K562 (cell line): ENCODE measurements at regions not wholly inside any gene's neighbourhood (a gene's known extent, or its start where the extent isn't known, plus 50 kb on each side); places are given as distances from the start of the nearest gene placed in this dataset.

Experiments used
- ATAC-seq: fragments of 200-7000 bp; cut with Tn5 transposase; 3 replicates; pipeline ENCODE4 v1.9.1; 2020; ENCODE audit warnings: moderate library complexity
- BruUV-seq: library from RNA; stranded (reverse); fragments of 400-500 nt; replicated peaks from 2 replicates; lab custom pipeline; 2021; lab: Mats Ljungman, UMichigan
- CTCF ChIA-PET: fragments of 300-600 bp; formaldehyde crosslinking; extraction: SDS; loops from one replicate; lab custom pipeline; 2021; ENCODE audit warnings: low intra/inter-chr PET ratio; lab: Yijun Ruan, JAX
- POLR2A ChIA-PET: fragments of 300-600, 350-650 bp; sonication (Branson Sonifier 250); formaldehyde crosslinking; extraction: SDS; loops from one replicate; lab custom pipeline; 2021; ENCODE audit warnings: antibody characterized with exemption, inconsistent platforms; lab: Yijun Ruan, JAX
- DNase-seq, 4 experiments: peaks; one replicate each; pipeline versions ENCODE4 v3.0.0 to v3.0.0-alpha.2; 2011 to 2018; ENCODE audit warnings: low spot score in 3 of 4, mixed read lengths in 3 of 4; ENCODE audit errors: extremely low read depth in 1 of 4
- FAIRE-seq: peaks from 2 replicates; lab custom pipeline; 2011; peaks lifted over from hg19 to GRCh38; lab: Jason Lieb, UNC
- H2AFZ ChIP-seq: 2 replicates; pipeline ENCODE4 v1.6.0; 2011; ENCODE audit warnings: low read depth, low read length, control low read depth, inconsistent platforms
- H3K27ac ChIP-seq: fragments of 200-600 bp; 3 replicates; pipeline ENCODE4 v1.8.0; 2011; ENCODE audit warnings: low read depth, mild to moderate bottlenecking, control low read depth, inconsistent platforms, low read length, moderate library complexity, mixed read lengths; ENCODE audit errors: extremely low read depth
- H3K27me3 ChIP-seq, 2 experiments: fragments of 300-600 bp in 1 of 2; 2 replicates in 1 of 2; 3 replicates in 1 of 2; pipeline versions ENCODE4 v1.6.0 to v1.8.0; 2011; ENCODE audit warnings: inconsistent platforms in 2 of 2, low read length in 2 of 2, mild to moderate bottlenecking in 1 of 2, mixed read lengths in 1 of 2, moderate library complexity in 1 of 2; ENCODE audit not compliant: control insufficient read depth in 2 of 2, insufficient read depth in 2 of 2
- H3K36me3 ChIP-seq: fragments of 300-600 bp; 3 replicates; pipeline ENCODE4 v1.8.0; 2011; ENCODE audit warnings: mild to moderate bottlenecking, low read length, inconsistent platforms; ENCODE audit not compliant: control insufficient read depth, insufficient read depth
- H3K4me1 ChIP-seq, 2 experiments: fragments of 200-600 bp in 1 of 2; replicated peaks in 1 of 2; 2 replicates in 1 of 2; 3 replicates in 1 of 2; pipeline versions ENCODE4 v1.5.1 to v1.8.0; 2011; ENCODE audit warnings: inconsistent platforms in 2 of 2, low read length in 2 of 2, mild to moderate bottlenecking in 1 of 2, mixed read lengths in 1 of 2, moderate library complexity in 1 of 2; ENCODE audit not compliant: control insufficient read depth in 2 of 2, insufficient read depth in 2 of 2
- H3K4me2 ChIP-seq: 2 replicates; pipeline ENCODE4 v1.6.1; 2011; ENCODE audit warnings: low read length, control low read depth, inconsistent platforms, mixed read lengths; ENCODE audit not compliant: insufficient read depth
- H3K4me3 ChIP-seq: fragments of 200-600 bp; sonication (generic), shearing (Covaris generic); 2 replicates; pipeline ENCODE4 v1.5.1; 2016; ENCODE audit warnings: control low read depth, inconsistent platforms
- H3K79me2 ChIP-seq: fragments of 200-600 bp; 3 replicates; pipeline ENCODE4 v1.8.0; 2011; ENCODE audit warnings: low read length, inconsistent platforms; ENCODE audit not compliant: control insufficient read depth, insufficient read depth
- H3K9ac ChIP-seq, 2 experiments: 2 replicates each; pipeline versions ENCODE4 v1.6.0 to v1.6.1; 2011; ENCODE audit warnings: low read depth in 2 of 2, low read length in 2 of 2, control low read depth in 1 of 2, inconsistent platforms in 1 of 2, mild to moderate bottlenecking in 1 of 2, mixed read lengths in 1 of 2; ENCODE audit not compliant: insufficient read depth in 1 of 2
- H3K9me1 ChIP-seq: one replicate; pipeline ENCODE4 v1.6.0; 2011; ENCODE audit warnings: inconsistent platforms, mild to moderate bottlenecking, low read length, moderate library complexity; ENCODE audit not compliant: control insufficient read depth, insufficient read depth
- H3K9me3 ChIP-seq: replicated peaks from 2 replicates; pipeline ENCODE4 v1.5.1; 2011; ENCODE audit warnings: low read depth, low read length, inconsistent platforms; ENCODE audit not compliant: control insufficient read depth, insufficient read depth
- H4K20me1 ChIP-seq: replicated peaks from 2 replicates; pipeline ENCODE4 v1.6.1; 2011; ENCODE audit warnings: low read length, inconsistent platforms, mixed read lengths; ENCODE audit not compliant: control insufficient read depth, insufficient read depth
- BRF1 ChIP-seq: IDR thresholded peaks from 3 replicates; pipeline ENCODE4 v1.6.1; 2011; ENCODE audit warnings: borderline replicate concordance, mild to moderate bottlenecking; ENCODE audit not compliant: insufficient read length; ENCODE audit errors: extremely low read depth
- DEAF1 ChIP-seq: fragments of 450-650 bp; formaldehyde crosslinking; IDR thresholded peaks from 2 replicates; pipeline ENCODE4 v1.4.0; 2020; ENCODE audit warnings: mild to moderate bottlenecking, moderate library complexity
- FOXA3 ChIP-seq, 2 experiments: fragments of 450-650 bp in 1 of 2; sonication (generic) in 1 of 2; formaldehyde crosslinking; IDR thresholded peaks in 1 of 2; conservative IDR thresholded peaks in 1 of 2; 2 replicates each; pipeline versions ENCODE4 v1.4.0 to v1.8.0; 2020 to 2022; ENCODE audit warnings: mild to moderate bottlenecking in 2 of 2, missing genetic modification reagents in 1 of 2
- HES1 ChIP-seq: fragments of 450-650 bp; IDR thresholded peaks from 2 replicates; pipeline ENCODE4 v1.6.1; 2016; ENCODE audit warnings: low read depth, mild to moderate bottlenecking, moderate library complexity
- ILK ChIP-seq: fragments of 450-650 bp; IDR thresholded peaks from 2 replicates; pipeline ENCODE4 v1.6.1; 2016; ENCODE audit warnings: missing genetic modification characterization, low read depth, mild to moderate bottlenecking, missing compliant biosample characterization, moderate library complexity, borderline replicate concordance
- JUND ChIP-seq, 2 experiments: IDR thresholded peaks; 2 replicates in 1 of 2; 3 replicates in 1 of 2; pipeline ENCODE4 v1.6.1; 2011; ENCODE audit warnings: borderline replicate concordance in 2 of 2, low read depth in 2 of 2, low read length in 2 of 2, improper control_type of control experiment in 1 of 2, missing biosample characterization in 1 of 2, missing genetic modification characterization in 1 of 2, missing genetic modification reagents in 1 of 2
- NFXL1 ChIP-seq: fragments of 450-650 bp; formaldehyde crosslinking; IDR thresholded peaks from 2 replicates; pipeline ENCODE4 v1.4.0; 2021; ENCODE audit warnings: mild to moderate bottlenecking
- SOX6 ChIP-seq: fragments of 450-650 bp; IDR thresholded peaks from 2 replicates; pipeline ENCODE4 v1.6.1; 2014; ENCODE audit warnings: mild to moderate bottlenecking
- XRCC4 ChIP-seq: IDR thresholded peaks from one replicate; pipeline ENCODE4 v1.6.1; 2011; ENCODE audit not compliant: insufficient read depth, insufficient read length; ENCODE audit errors: extremely low read depth
- ZNF274 ChIP-seq: IDR thresholded peaks from 2 replicates; pipeline ENCODE4 v1.6.1; 2011; ENCODE audit warnings: low read depth, mild to moderate bottlenecking, low read length, moderate library complexity, borderline replicate concordance
- ZNF277 ChIP-seq: fragments of 250-450 bp; sonication (Bioruptor Pico); IDR thresholded peaks from 2 replicates; pipeline ENCODE4 v1.8.0; 2022; ENCODE audit warnings: inconsistent platforms, mild to moderate bottlenecking, moderate library complexity, borderline replicate concordance
- WGBS: fragments of 100-300 bp; shearing (Covaris generic); methylation state at CpG from one replicate; pipeline ENCODE4 v1.1.6; 2016; ENCODE audit warnings: low coverage, mixed read lengths; ENCODE audit not compliant: insufficient coverage; ENCODE audit errors: missing lambda C conversion rate; 5-methylcytosine and 5-hydroxymethylcytosine counted together
- in situ Hi-C: fragments of 300-500 bp; cut with MboI; formaldehyde crosslinking; loops from 4 replicates; pipeline ENCODE4 v1.15.0; 2018; ENCODE audit warnings: inconsistent platforms, mixed read lengths
- intact Hi-C: fragments of 100-400 bp; cut with micrococcal nuclease; formaldehyde crosslinking; loops from 2 replicates; pipeline ENCODE4 v1.14.2; 2022

GRCh38 chr5:133753856-133754255 is 141.5 kb upstream of the FSTL4 start (continued):
- TF ChIP-seq ZNF277 (CRISPR knock-in tag) = no peak

DNA sequence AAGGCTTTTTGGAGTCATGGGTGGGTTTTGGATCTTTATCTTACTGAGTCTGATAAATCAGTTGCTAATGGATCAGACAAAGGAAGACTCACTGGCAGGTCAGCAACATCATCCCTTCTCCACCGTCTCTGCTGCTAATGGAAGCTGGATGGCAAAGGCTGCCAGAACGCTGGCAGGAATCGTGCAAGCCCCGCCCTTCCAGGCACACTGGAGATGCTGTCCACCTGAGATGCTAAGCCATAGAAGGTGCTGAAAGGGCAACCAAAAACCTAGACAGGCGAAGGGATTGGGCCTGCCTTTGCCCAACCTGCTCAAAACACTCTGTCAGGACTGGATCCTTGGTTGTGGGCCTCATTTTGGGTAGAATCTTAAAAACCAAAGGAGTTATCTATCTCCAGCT is 139.5 kb upstream of the FSTL4 start:
- TF ChIP-seq NFXL1 (CRISPR knock-in tag) (no peak), BRF1 (no peak), HES1 (no peak), ZNF274 (no peak), FOXA3 (CRISPR knock-in tag; conservative IDR thresholded peaks at IDR 0.05 in 1 of 2, IDR thresholded peaks at IDR 0.05 in 1 of 2) (no peak), ILK (tag) (no peak), XRCC4 (no peak), JUND (IDR thresholded peaks at IDR 0.05; ENCODE audit: borderline replicate concordance, low read depth, low read length) (no peak), JUND (tag; IDR thresholded peaks at IDR 0.05; ENCODE audit: borderline replicate concordance, low read depth, low read length) (no peak), DEAF1 (CRISPR knock-in tag) (no peak), SOX6 (no peak)
- H3K9me1 ChIP-seq = no peaks in the 10 kb centered on the region
- no peaks in the 10 kb centered on the region for H3K4me1 ChIP-seq
- no peaks in the 10 kb centered on the region for H3K79me2 ChIP-seq
- H3K9ac ChIP-seq = no peak overlapping the region
- 1% methylated on average over 5 of the region's 5 CpGs for WGBS
- H3K4me3 ChIP-seq = no peak overlapping the region
- in situ Hi-C loops = no loop called here
- H3K36me3 ChIP-seq = no peaks in the 10 kb centered on the region
- ATAC-seq (no peak), FAIRE-seq (no peak), DNase-seq (no peak)
- H4K20me1 ChIP-seq = no peaks in the 10 kb centered on the region
- POLR2A ChIA-PET = no interaction called here
- peaks cover 0 to 6% of the 10 kb centered on the region in 2 experiments; a peak in 3 of 5 replicates for H3K27me3 ChIP-seq
- H3K27ac ChIP-seq = no peak overlapping the region
- H3K9me3 ChIP-seq = no peaks in the 10 kb centered on the region
- CTCF ChIA-PET = no interaction called here
- intact Hi-C loops = loop anchor here (5.0 to 10.0 kb wide), 2 partner anchors 113 to 190 kb away; no protein-coding TSS in a partner anchor
- no peak overlapping the region for H2AFZ ChIP-seq
- BruUV-seq = no TSS peak
- no peak overlapping the region for H3K4me2 ChIP-seq
